Stomach (tissue), 8 donors: ENCODE measurements at regions not wholly inside any gene's neighbourhood (a gene's known extent, or its start where the extent isn't known, plus 50 kb on each side); places are given as distances from the start of the nearest gene placed in this dataset.

ENCODE experiments used
- DNase-seq, 2 donors: peaks; one replicate each; pipeline versions ENCODE4 v3.0.0 to v3.0.0-alpha.2; 2013 to 2019
- H3K27ac ChIP-seq, 5 donors: fragments of 200-600 bp in 4 of 5; sonication (generic) in 4 of 5; one replicate each; pipeline ENCODE4 v1.5.1; 2013 to 2019; ENCODE audit warnings: mild to moderate bottlenecking in 1 of 5, moderate library complexity in 1 of 5
- H3K27me3 ChIP-seq, 3 donors: fragments of 200-600 bp; sonication (generic); one replicate each; pipeline ENCODE4 v1.5.1; 2017 to 2019; ENCODE audit warnings: mixed run types in 1 of 3
- H3K36me3 ChIP-seq, 4 donors: fragments of 200-600 bp; sonication (generic); 1 replicate in 3 of 4; 2 replicates in 1 of 4; pipeline ENCODE4 v1.5.1; 2016 to 2019
- H3K4me1 ChIP-seq, 4 donors: fragments of 200-600 bp; sonication (generic); one replicate each; pipeline ENCODE4 v1.5.1; 2016 to 2019
- H3K4me3 ChIP-seq, 4 donors: fragments of 200-600 bp; sonication (generic) in 3 of 4; one replicate each; pipeline ENCODE4 v1.5.1; 2016 to 2019; ENCODE audit warnings: mild to moderate bottlenecking in 1 of 4
- H3K9me3 ChIP-seq, 4 donors: fragments of 200-600 bp; sonication (generic); one replicate each; pipeline ENCODE4 v1.5.1; 2016 to 2019
- CTCF ChIP-seq, 7 experiments: fragments of 450-650 bp in 4 of 7; fragments of 200-600 bp in 3 of 7; sonication (generic) in 3 of 7; IDR thresholded peaks; one replicate each; pipeline ENCODE4 v1.5.1; 2016 to 2019; ENCODE audit warnings: antibody characterized with exemption in 7 of 7, control low read depth in 2 of 7, mild to moderate bottlenecking in 1 of 7
- EP300 ChIP-seq: sonication (generic); formaldehyde crosslinking; IDR thresholded peaks from one replicate; pipeline ENCODE4 v1.6.1; 2017; ENCODE audit warnings: antibody characterized with exemption
- POLR2A ChIP-seq, 4 donors: fragments of 450-650 bp; IDR thresholded peaks; one replicate each; pipeline ENCODE4 v1.6.1; 2016; ENCODE audit warnings: antibody characterized with exemption in 4 of 4, control low read depth in 2 of 4, mild to moderate bottlenecking in 1 of 4, moderate library complexity in 1 of 4
- POLR2AphosphoS5 ChIP-seq, 3 donors: sonication (generic); formaldehyde crosslinking; IDR thresholded peaks; one replicate each; pipeline ENCODE4 v1.6.1; 2016; ENCODE audit warnings: antibody characterized with exemption in 3 of 3
- WGBS, 5 donors: extraction: QIAGEN DNeasy Blood & Tissue Kit in 3 of 5; methylation state at CpG; one replicate each; pipeline versions ENCODE4 v1.1.5 to v1.1.7; 2013 to 2018; 5-methylcytosine and 5-hydroxymethylcytosine counted together
- intact Hi-C: fragments of 100-400 bp; cut with DNase I; formaldehyde crosslinking; loops from one replicate; pipeline ENCODE4 v1.15.1; 2023; ENCODE audit warnings: low total_unique reads
- donor health status: healthy with polysubstance abuse.
- donor health status: Bipolar disorder and iron deficiency.
- donor health status: healthy.

GRCh38 chr4:156053174-156053573 is 99.5 kb upstream of the CTSO start:
- TF ChIP-seq POLR2AphosphoS5 (IDR thresholded peaks at IDR 0.05) (no peak), EP300 (no peak)
- H3K36me3 ChIP-seq = no peaks in the 10 kb centered on the region
- H3K27ac ChIP-seq = no peak overlapping the region
- no peak overlapping the region for H3K4me3 ChIP-seq
- no peak for DNase-seq
- no peaks in the 10 kb centered on the region for H3K9me3 ChIP-seq
- H3K27me3 ChIP-seq = no peaks in the 10 kb centered on the region
- 40 to 68% (median 52%) methylated on average over 3 of the region's 3 CpGs for WGBS, 5 donors
- intact Hi-C loops = no loop called here
- H3K4me1 ChIP-seq = no peaks in the 10 kb centered on the region

GRCh38 chr4:156052116-156052515 is 98.5 kb upstream of the CTSO start:
- DNase-seq = no peak
- intact Hi-C loops = no loop called here
- Histone ChIP-seq H3K27ac (no peak overlapping the region), H3K4me1 (no peaks in the 10 kb centered on the region), H3K9me3 (no peaks in the 10 kb centered on the region), H3K4me3 (no peak overlapping the region), H3K36me3 (no peaks in the 10 kb centered on the region), H3K27me3 (no peaks in the 10 kb centered on the region)
- WGBS, 5 donors = 84 to 91% (median 89%) methylated on average over 2 of the region's 2 CpGs
- TF ChIP-seq CTCF (IDR thresholded peaks at IDR 0.05) = no peak
- TF ChIP-seq POLR2AphosphoS5 (IDR thresholded peaks at IDR 0.05) = no peak
- no peak for TF ChIP-seq POLR2A (IDR thresholded peaks at IDR 0.05)
- no peak for TF ChIP-seq EP300

GRCh38 chr4:156038772-156039171 is 85.1 kb upstream of the CTSO start:
- no peak overlapping the region for H3K4me3 ChIP-seq
- H3K27me3 ChIP-seq = no peaks in the 10 kb centered on the region
- H3K36me3 ChIP-seq = no peaks in the 10 kb centered on the region
- intact Hi-C loops = no loop called here
- DNase-seq = no peak
- no peak overlapping the region for H3K27ac ChIP-seq
- TF ChIP-seq POLR2A (IDR thresholded peaks at IDR 0.05) (no peak), CTCF (IDR thresholded peaks at IDR 0.05) (no peak), POLR2AphosphoS5 (IDR thresholded peaks at IDR 0.05) (no peak), EP300 (no peak)
- H3K9me3 ChIP-seq = no peaks in the 10 kb centered on the region
- WGBS, 5 donors = 83 to 93% (median 87%) methylated on average over 4 of the region's 4 CpGs
- H3K4me1 ChIP-seq = no peaks in the 10 kb centered on the region

GRCh38 chr4:156036496-156036895 is 82.8 kb upstream of the CTSO start:
- TF ChIP-seq EP300 (no peak), POLR2AphosphoS5 (IDR thresholded peaks at IDR 0.05) (no peak), CTCF (IDR thresholded peaks at IDR 0.05) (no peak), POLR2A (IDR thresholded peaks at IDR 0.05) (no peak)
- H3K4me3 ChIP-seq = no peak overlapping the region
- H3K27me3 ChIP-seq = no peaks in the 10 kb centered on the region
- H3K4me1 ChIP-seq = no peaks in the 10 kb centered on the region
- H3K27ac ChIP-seq = no peak overlapping the region
- intact Hi-C loops = no loop called here
- 76 to 83% (median 82%) methylated on average over 1 of the region's 1 CpG for WGBS, 5 donors
- no peaks in the 10 kb centered on the region for H3K36me3 ChIP-seq
- no peaks in the 10 kb centered on the region for H3K9me3 ChIP-seq
- DNase-seq = no peak

- TF ChIP-seq POLR2A (IDR thresholded peaks at IDR 0.05) (no peak), POLR2AphosphoS5 (IDR thresholded peaks at IDR 0.05) (no peak), CTCF (IDR thresholded peaks at IDR 0.05) (no peak), EP300 (no peak)
- H3K27ac ChIP-seq = no peak overlapping the region
- DNase-seq = no peak
- WGBS, 5 donors = 75 to 95% (median 88%) methylated on average over 1 of the region's 1 CpG
- no peak overlapping the region for H3K4me3 ChIP-seq
- no peaks in the 10 kb centered on the region for H3K27me3 ChIP-seq
- no peaks in the 10 kb centered on the region for H3K4me1 ChIP-seq
- no peaks in the 10 kb centered on the region for H3K36me3 ChIP-seq
- no peaks in the 10 kb centered on the region for H3K9me3 ChIP-seq
- intact Hi-C loops = no loop called here
Measured at GRCh38 chr4:156029691-156030090, 76.0 kb upstream of the CTSO start.
